HG03354 (cell line): ENCODE measurements at regions not wholly inside any gene's neighbourhood (a gene's known extent, or its start where the extent isn't known, plus 50 kb on each side); places are given as distances from the start of the nearest gene placed in this dataset.

Source experiments
- ATAC-seq: cut with Tn5 transposase; IDR thresholded peaks from one replicate; pipeline ENCODE4 v1.9.1; 2021; ENCODE audit warnings: mild to moderate bottlenecking; ENCODE audit not compliant: unreplicated experiment, poor library complexity, severe bottlenecking

- no peak for ATAC-seq
Measured at GRCh38 chr15:38868326-38869114, 303.9 kb upstream of the RASGRP1 start.

- ATAC-seq: no peak
Measured at GRCh38 chr15:38871638-38872037, 307.0 kb upstream of the RASGRP1 start.

- ATAC-seq: no peak
Measured at GRCh38 chr15:38872732-38873131, 308.1 kb upstream of the RASGRP1 start.

- no peak for ATAC-seq
Measured at GRCh38 chr15:38873158-38873557, 308.5 kb upstream of the RASGRP1 start.

- no peak for ATAC-seq
Measured at GRCh38 chr15:38874464-38874863, 309.9 kb upstream of the RASGRP1 start.

GRCh38 chr15:38876211-38876610 lies 311.6 kb upstream of the RASGRP1 start:
- no peak for ATAC-seq

- ATAC-seq: no peak
Measured at GRCh38 chr15:38876621-38877020, 312.0 kb upstream of the RASGRP1 start.

- ATAC-seq: no peak
Measured at GRCh38 chr15:38877471-38877870, 312.9 kb upstream of the RASGRP1 start.

GRCh38 chr15:38878026-38878425 lies 313.4 kb upstream of the RASGRP1 start:
- no peak for ATAC-seq

GRCh38 chr15:38878926-38879325 lies 314.3 kb upstream of the RASGRP1 start:
- ATAC-seq: no peak

- ATAC-seq: no peak
Measured at GRCh38 chr15:38879909-38880471, 315.4 kb upstream of the RASGRP1 start.

GRCh38 chr15:38882221-38882620 lies 317.6 kb upstream of the RASGRP1 start:
- no peak for ATAC-seq

- ATAC-seq: no peak
Measured at GRCh38 chr15:38883987-38884386, 319.4 kb upstream of the RASGRP1 start.

- no peak for ATAC-seq
Measured at GRCh38 chr15:38885001-38885400, 320.4 kb upstream of the RASGRP1 start.

- no peak for ATAC-seq
Measured at GRCh38 chr15:38885471-38885952, 320.9 kb upstream of the RASGRP1 start.

- ATAC-seq: no peak
Measured at GRCh38 chr15:38886315-38887163, 321.9 kb upstream of the RASGRP1 start.

- no peak for ATAC-seq
Measured at GRCh38 chr15:38888701-38889221, 324.1 kb upstream of the RASGRP1 start.

- ATAC-seq: no peak
Measured at GRCh38 chr15:38890194-38890593, 325.6 kb upstream of the RASGRP1 start.

- ATAC-seq: no peak
Measured at GRCh38 chr15:38893925-38894242, 329.3 kb upstream of the RASGRP1 start.

GRCh38 chr15:38894243-38894948 lies 329.8 kb upstream of the RASGRP1 start:
- no peak for ATAC-seq
